ENCODE measurements at regions not wholly inside any gene's neighbourhood (a gene's known extent, or its start where the extent isn't known, plus 50 kb on each side); places are given as distances from the start of the nearest gene placed in this dataset.
"Not testable (repeated sequence)": the region's sequence is repeated elsewhere in the genome, so short reads cannot be mapped to it uniquely, and the experiment has no call there.

DNA sequence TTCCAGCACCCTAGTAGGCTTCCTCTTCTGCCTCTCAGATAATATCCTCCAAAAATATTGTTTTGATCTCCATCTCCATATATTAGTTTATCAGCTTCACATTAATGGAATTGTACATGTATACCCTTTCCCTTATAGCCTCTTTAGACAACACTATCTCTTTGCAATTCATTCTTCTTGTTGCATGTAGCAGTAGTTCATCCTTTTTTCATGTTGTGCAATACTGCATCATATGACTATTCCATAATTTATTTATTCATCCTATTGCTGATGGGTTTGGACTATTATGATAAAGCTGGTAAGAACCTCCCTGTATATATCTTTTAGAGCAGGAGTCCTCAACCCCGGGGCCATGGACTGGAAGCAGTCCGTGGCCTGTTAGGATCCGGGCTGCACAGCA is 148.2 kb upstream of the FAT1 start:
- TF ChIP-seq, protein P1, sequence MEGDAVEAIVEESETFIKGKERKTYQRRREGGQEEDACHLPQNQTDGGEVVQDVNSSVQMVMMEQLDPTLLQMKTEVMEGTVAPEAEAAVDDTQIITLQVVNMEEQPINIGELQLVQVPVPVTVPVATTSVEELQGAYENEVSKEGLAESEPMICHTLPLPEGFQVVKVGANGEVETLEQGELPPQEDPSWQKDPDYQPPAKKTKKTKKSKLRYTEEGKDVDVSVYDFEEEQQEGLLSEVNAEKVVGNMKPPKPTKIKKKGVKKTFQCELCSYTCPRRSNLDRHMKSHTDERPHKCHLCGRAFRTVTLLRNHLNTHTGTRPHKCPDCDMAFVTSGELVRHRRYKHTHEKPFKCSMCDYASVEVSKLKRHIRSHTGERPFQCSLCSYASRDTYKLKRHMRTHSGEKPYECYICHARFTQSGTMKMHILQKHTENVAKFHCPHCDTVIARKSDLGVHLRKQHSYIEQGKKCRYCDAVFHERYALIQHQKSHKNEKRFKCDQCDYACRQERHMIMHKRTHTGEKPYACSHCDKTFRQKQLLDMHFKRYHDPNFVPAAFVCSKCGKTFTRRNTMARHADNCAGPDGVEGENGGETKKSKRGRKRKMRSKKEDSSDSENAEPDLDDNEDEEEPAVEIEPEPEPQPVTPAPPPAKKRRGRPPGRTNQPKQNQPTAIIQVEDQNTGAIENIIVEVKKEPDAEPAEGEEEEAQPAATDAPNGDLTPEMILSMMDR (IDR thresholded peaks at IDR 0.05) = no peak
- ATAC-seq (ENCODE audit: insufficient number of reproducible peaks, low FRiP score, low read depth) (no peak), DNase-seq (ENCODE audit: low spot score) (no peak)
- Histone ChIP-seq H3K27me3 (replicated peaks; ENCODE audit: insufficient read depth) (no peaks in the 10 kb centered on the region), H3K9me3 (no peaks in the 10 kb centered on the region), H3K4me3 (no peak overlapping the region), H3K27ac (no peak overlapping the region), H3K36me3 (no peaks in the 10 kb centered on the region), H3K4me1 (ENCODE audit: control insufficient read depth in 1 of 2, low read depth in 2 of 2) (no peaks in the 10 kb centered on the region)

DNA sequence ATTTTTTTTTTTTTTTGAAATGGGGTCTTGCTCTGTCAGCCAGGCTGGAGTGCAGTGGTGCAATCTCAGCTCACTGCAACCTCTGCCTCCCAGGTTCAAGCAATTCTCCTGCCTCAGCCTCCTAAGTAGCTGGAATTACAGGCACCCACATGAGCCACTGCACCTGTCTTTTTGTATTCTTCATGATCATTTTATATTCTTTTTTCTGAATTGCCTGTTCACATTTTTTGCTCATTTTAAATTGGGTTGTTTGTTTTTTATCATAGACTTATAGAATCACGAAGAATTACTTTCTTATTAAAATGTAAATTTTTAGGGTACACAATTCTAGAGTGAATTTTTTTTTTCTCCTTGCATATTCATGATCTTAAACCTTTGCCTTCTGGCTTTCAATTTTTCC is 149.4 kb upstream of the FAT1 start:
- ATAC-seq (ENCODE audit: insufficient number of reproducible peaks, low FRiP score, low read depth); H3K4me3 ChIP-seq; H3K36me3 ChIP-seq; H3K27me3 ChIP-seq (replicated peaks; ENCODE audit: insufficient read depth); H3K9me3 ChIP-seq; DNase-seq (ENCODE audit: low spot score); H3K4me1 ChIP-seq (ENCODE audit: control insufficient read depth in 1 of 2, low read depth in 2 of 2); H3K27ac ChIP-seq: not testable (repeated sequence)

DNA sequence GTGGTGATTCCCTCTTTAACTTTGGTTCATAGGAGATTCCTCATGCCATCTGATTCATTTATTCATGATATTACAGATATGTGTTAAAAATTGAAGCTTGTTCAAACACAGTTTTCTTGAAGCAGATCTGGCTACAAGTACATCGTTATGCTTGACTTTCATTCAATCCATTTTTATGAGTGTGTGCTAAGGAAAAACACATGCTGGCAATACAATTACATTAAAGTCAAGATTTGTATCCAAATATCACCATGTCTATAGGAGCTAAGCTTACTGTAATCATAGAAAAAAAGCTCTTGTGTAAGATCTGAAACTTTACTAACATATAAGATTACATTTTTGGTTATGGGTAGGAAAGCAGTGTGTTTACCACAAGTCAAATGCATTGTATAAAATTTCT is 151.8 kb upstream of the FAT1 start:
- TF ChIP-seq, protein P1 (IDR thresholded peaks at IDR 0.05) = no peak
- Histone ChIP-seq H3K27ac (no peak overlapping the region), H3K9me3 (no peaks in the 10 kb centered on the region), H3K4me3 (no peak overlapping the region), H3K27me3 (replicated peaks; ENCODE audit: insufficient read depth) (no peaks in the 10 kb centered on the region), H3K36me3 (no peaks in the 10 kb centered on the region), H3K4me1 (ENCODE audit: control insufficient read depth in 1 of 2, low read depth in 2 of 2) (no peaks in the 10 kb centered on the region)
- DNase-seq (ENCODE audit: low spot score) = no peak
- ATAC-seq (ENCODE audit: insufficient number of reproducible peaks, low FRiP score, low read depth) = no peak

DNA sequence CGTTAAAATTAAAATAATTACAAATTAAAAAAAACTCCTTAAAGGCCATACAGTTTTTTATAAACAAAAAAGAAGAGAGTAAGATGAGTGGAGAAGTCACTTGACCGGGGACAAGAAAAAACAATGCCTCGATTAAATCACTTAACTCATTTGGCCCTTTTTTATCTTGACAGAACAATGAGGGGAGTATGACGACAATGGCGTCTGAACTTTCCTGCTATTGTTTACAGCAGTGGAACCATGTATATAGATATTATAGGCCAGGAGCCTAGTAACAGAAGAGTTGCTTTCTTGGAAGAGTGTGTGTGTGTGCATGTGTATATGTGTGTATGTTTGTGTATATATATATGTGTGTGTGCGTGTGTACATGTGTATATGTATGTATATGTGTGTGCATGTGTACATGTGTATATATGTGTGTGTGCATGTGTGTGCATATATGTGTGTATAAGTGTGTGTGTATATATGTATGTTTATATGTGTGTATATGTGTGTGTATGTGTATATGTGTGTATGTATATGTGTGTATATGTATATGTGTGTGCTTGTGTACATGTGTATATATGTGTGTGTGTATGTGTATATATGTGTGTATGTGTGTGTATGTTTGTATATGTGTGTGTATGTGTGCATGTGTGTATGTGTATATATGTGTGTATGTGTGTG is 153.4 kb upstream of the FAT1 start:
- no peak overlapping the region for H3K27ac ChIP-seq
- no peaks in the 10 kb centered on the region for H3K27me3 ChIP-seq (replicated peaks; ENCODE audit: insufficient read depth)
- no peaks in the 10 kb centered on the region for H3K9me3 ChIP-seq
- ATAC-seq (ENCODE audit: insufficient number of reproducible peaks, low FRiP score, low read depth) = no peak
- no peaks in the 10 kb centered on the region for H3K4me1 ChIP-seq (ENCODE audit: control insufficient read depth in 1 of 2, low read depth in 2 of 2)
- TF ChIP-seq, protein P1 (IDR thresholded peaks at IDR 0.05) = no peak
- no peak overlapping the region for H3K4me3 ChIP-seq
- H3K36me3 ChIP-seq = no peaks in the 10 kb centered on the region
- DNase-seq (ENCODE audit: low spot score) = no peak

DNA sequence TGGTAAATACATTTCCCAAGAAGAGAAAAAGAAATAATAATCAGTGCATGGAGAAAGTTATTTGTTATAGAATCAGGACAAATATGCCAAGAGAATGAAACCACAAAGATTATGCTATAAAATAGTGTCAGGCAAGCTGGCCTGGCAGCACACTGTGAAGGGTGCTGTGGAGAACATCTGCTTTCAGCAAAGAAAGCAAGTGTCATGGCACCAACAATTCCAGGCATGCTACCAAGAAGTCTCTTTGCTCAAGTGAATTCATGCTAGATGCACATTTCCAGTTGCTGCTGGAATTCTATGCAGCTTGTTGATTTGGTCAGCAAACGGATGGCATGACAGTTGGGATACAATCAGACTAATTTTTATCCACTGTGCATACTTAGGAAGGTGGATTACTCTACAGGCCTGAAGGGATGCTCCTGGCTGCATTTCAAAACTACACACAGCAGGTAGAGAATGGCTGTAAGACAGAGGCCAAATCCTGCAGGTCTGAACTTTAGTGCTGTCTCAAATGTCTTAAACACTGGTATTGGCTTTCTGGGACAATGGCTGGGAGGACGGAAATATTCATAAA is 154.6 kb upstream of the FAT1 start:
- H3K36me3 ChIP-seq = no peaks in the 10 kb centered on the region
- no peaks in the 10 kb centered on the region for H3K27me3 ChIP-seq (replicated peaks; ENCODE audit: insufficient read depth)
- no peaks in the 10 kb centered on the region for H3K4me1 ChIP-seq (ENCODE audit: control insufficient read depth in 1 of 2, low read depth in 2 of 2)
- H3K4me3 ChIP-seq = no peak overlapping the region
- no peak for ATAC-seq (ENCODE audit: insufficient number of reproducible peaks, low FRiP score, low read depth)
- DNase-seq (ENCODE audit: low spot score) = no peak
- TF ChIP-seq, protein P1 (IDR thresholded peaks at IDR 0.05) = no peak
- no peaks in the 10 kb centered on the region for H3K9me3 ChIP-seq
- H3K27ac ChIP-seq = no peak overlapping the region

All from thoracic aorta (tissue), 2 donors.